Prostate gland (tissue), 2 donors: ENCODE measurements at regions not wholly inside any gene's neighbourhood (a gene's known extent, or its start where the extent isn't known, plus 50 kb on each side); places are given as distances from the start of the nearest gene placed in this dataset.

Experiments
- POLR2A ChIP-seq: fragments of 450-650 bp; IDR thresholded peaks from one replicate; pipeline ENCODE4 v1.6.1; 2016; ENCODE audit warnings: antibody characterized with exemption, mild to moderate bottlenecking
- TF ChIP-seq, protein P1 (sequence below), 4 experiments: fragments of 200-600 bp in 2 of 4; fragments of 450-650 bp in 2 of 4; sonication (generic) in 2 of 4; IDR thresholded peaks; 1 replicate in 3 of 4; 2 replicates in 1 of 4; pipeline ENCODE4 v1.5.1; 2016 to 2019; ENCODE audit warnings: antibody characterized with exemption in 4 of 4, mild to moderate bottlenecking in 2 of 4, moderate library complexity in 2 of 4

DNA sequence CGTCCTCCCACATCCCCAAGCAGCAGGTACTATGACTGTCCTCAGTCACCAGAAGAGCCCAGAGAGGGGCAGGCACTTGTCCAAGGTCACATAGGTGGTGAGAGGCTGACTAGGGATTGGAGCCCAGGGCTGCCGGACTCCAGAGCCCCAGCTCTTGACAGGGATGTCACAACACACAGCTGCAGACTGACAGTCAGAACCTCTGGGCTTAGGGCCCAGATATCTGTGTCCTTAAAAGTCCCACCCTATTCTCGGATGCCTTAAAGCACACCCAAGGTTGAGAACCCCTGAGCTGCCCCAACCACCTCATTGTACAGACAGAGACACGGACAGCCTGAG lies 622.9 kb downstream of the MATN1 start:
- TF ChIP-seq POLR2A = no peak
- TF ChIP-seq, protein P1, sequence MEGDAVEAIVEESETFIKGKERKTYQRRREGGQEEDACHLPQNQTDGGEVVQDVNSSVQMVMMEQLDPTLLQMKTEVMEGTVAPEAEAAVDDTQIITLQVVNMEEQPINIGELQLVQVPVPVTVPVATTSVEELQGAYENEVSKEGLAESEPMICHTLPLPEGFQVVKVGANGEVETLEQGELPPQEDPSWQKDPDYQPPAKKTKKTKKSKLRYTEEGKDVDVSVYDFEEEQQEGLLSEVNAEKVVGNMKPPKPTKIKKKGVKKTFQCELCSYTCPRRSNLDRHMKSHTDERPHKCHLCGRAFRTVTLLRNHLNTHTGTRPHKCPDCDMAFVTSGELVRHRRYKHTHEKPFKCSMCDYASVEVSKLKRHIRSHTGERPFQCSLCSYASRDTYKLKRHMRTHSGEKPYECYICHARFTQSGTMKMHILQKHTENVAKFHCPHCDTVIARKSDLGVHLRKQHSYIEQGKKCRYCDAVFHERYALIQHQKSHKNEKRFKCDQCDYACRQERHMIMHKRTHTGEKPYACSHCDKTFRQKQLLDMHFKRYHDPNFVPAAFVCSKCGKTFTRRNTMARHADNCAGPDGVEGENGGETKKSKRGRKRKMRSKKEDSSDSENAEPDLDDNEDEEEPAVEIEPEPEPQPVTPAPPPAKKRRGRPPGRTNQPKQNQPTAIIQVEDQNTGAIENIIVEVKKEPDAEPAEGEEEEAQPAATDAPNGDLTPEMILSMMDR (IDR thresholded peaks at IDR 0.05) = no peak
